ENCODE measurements at regions not wholly inside any gene's neighbourhood (a gene's known extent, or its start where the extent isn't known, plus 50 kb on each side); places are given as distances from the start of the nearest gene placed in this dataset.

- TF ChIP-seq POLR2A (IDR thresholded peaks at IDR 0.05), result no peak
- TF ChIP-seq CTCF (IDR thresholded peaks at IDR 0.05), result no peak
Measured at GRCh38 chr19:31995546-31995945, 349.9 kb upstream of the ZNF507 start.
